ENCODE measurements at regions not wholly inside any gene's neighbourhood (a gene's known extent, or its start where the extent isn't known, plus 50 kb on each side); places are given as distances from the start of the nearest gene placed in this dataset.

DNA sequence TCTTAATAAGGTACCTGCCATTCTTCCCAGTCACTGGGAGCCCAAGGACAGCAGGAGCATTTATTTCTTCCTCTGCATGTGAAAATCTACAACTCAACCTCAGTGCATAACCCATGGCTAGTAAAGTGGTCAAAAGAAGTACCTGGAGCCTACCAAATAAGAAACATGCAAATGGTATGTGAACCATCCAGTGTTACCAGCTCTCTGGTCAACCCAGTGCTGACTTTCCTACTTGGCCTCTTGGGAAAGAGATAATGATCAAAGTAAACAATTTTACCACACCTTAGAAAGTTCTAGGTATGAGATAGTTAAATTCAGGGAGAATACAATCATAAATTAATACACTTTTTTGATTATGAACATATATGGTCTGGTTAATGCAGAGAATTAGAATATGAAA, 325.6 kb downstream of the ENC1 start:
- no peaks in the 10 kb centered on the region for H3K27me3 ChIP-seq (ENCODE audit: control insufficient read depth in 2 of 2, insufficient read depth in 2 of 2, low read length in 2 of 2)
- H3K36me3 ChIP-seq (ENCODE audit: control insufficient read depth in 2 of 3, insufficient read depth in 3 of 3, low read length in 3 of 3) = no peaks in the 10 kb centered on the region
- ChIA-PET POLR2A (no interaction called here), CTCF (no interaction called here)
- H3K4me1 ChIP-seq (ENCODE audit: control insufficient read depth in 2 of 2, insufficient read depth in 2 of 2, low read length in 2 of 2) = no peaks in the 10 kb centered on the region
- no peak for DNase-seq
- no peak overlapping the region for H3K4me3 Mint-ChIP-seq
- no peak overlapping the region for H3K27ac Mint-ChIP-seq
- H3K27me3 Mint-ChIP-seq = peaks cover 7 to 30% (median 25%) of the 10 kb centered on the region in 5 donors
- H3K4me1 Mint-ChIP-seq = no peaks in the 10 kb centered on the region
- H3K9me3 Mint-ChIP-seq = no peaks in the 10 kb centered on the region
- ATAC-seq = no peak
- intact Hi-C loops (cut with micrococcal nuclease) = no loop called here
- H3K4me3 ChIP-seq (ENCODE audit: low read length) = no peak overlapping the region
- no peaks in the 10 kb centered on the region for H3K9me3 ChIP-seq (ENCODE audit: control insufficient read depth in 2 of 3, low read length in 3 of 3)
- H3K27ac ChIP-seq (ENCODE audit: low read depth, low read length) = no peak overlapping the region
- H3K36me3 Mint-ChIP-seq = peaks cover 0 to 3% (median 0%) of the 10 kb centered on the region in 5 donors

DNA sequence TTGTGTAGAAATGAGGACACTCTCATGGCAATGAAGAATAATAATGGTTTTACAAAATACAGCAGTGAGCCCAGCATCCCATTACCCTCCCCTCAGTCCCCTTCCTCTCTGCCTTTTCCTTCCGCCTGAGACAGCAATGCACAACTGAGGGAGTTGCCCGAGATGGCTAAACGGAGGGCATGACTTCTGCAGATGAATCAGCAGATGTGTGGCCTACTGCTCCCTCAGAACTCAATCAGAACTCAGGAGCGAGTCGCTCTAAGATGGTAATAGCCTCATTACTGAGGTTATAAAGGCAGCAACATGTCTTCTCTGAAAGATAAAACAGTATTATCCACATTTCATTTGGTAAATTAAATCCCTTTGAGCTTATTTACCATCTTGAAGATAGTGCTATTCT, 326.6 kb downstream of the ENC1 start:
- no peak for ATAC-seq
- no peak for DNase-seq
- no peaks in the 10 kb centered on the region for H3K36me3 ChIP-seq (ENCODE audit: control insufficient read depth in 2 of 3, insufficient read depth in 3 of 3, low read length in 3 of 3)
- H3K27me3 ChIP-seq (ENCODE audit: control insufficient read depth in 2 of 2, insufficient read depth in 2 of 2, low read length in 2 of 2) = no peaks in the 10 kb centered on the region
- CTCF ChIA-PET = no interaction called here
- no peaks in the 10 kb centered on the region for H3K9me3 Mint-ChIP-seq
- no peak overlapping the region for H3K27ac ChIP-seq (ENCODE audit: low read depth, low read length)
- peaks cover 0 to 3% (median 0%) of the 10 kb centered on the region in 5 donors for H3K36me3 Mint-ChIP-seq
- intact Hi-C loops (cut with micrococcal nuclease) = no loop called here
- H3K4me3 ChIP-seq (ENCODE audit: low read length) = no peak overlapping the region
- no peaks in the 10 kb centered on the region for H3K9me3 ChIP-seq (ENCODE audit: control insufficient read depth in 2 of 3, low read length in 3 of 3)
- H3K4me3 Mint-ChIP-seq = no peak overlapping the region
- POLR2A ChIA-PET = no interaction called here
- no peaks in the 10 kb centered on the region for H3K4me1 ChIP-seq (ENCODE audit: control insufficient read depth in 2 of 2, insufficient read depth in 2 of 2, low read length in 2 of 2)
- no peak overlapping the region for H3K27ac Mint-ChIP-seq
- no peaks in the 10 kb centered on the region for H3K4me1 Mint-ChIP-seq
- H3K27me3 Mint-ChIP-seq = peaks cover 6 to 35% (median 21%) of the 10 kb centered on the region in 5 donors

DNA sequence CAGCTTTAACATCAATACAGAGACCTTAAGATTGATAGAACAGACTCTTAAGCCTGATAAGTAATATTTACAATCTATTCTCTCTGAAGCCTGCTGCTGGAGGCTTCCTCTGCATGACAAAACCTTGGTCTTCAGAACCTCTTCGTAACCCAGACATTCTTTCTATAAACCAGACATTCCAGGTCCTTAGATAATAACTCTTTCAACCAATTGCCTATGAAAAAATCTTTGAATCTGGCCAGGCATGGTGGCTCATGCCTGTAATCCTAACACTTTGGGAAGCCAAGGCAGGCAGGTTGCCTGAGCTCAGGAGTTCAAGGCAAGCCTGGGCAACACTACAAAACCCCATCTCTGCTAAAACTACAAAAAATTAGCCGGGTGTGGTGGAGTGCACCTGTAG, 327.8 kb downstream of the ENC1 start:
- ChIA-PET CTCF (no interaction called here), POLR2A (no interaction called here)
- H3K36me3 ChIP-seq (ENCODE audit: control insufficient read depth in 2 of 3, insufficient read depth in 3 of 3, low read length in 3 of 3) = no peaks in the 10 kb centered on the region
- no peaks in the 10 kb centered on the region for H3K4me1 Mint-ChIP-seq
- H3K9me3 ChIP-seq (ENCODE audit: control insufficient read depth in 2 of 3, low read length in 3 of 3) = no peaks in the 10 kb centered on the region
- H3K9me3 Mint-ChIP-seq = no peaks in the 10 kb centered on the region
- H3K27me3 ChIP-seq (ENCODE audit: control insufficient read depth in 2 of 2, insufficient read depth in 2 of 2, low read length in 2 of 2) = no peaks in the 10 kb centered on the region
- H3K27ac ChIP-seq (ENCODE audit: low read depth, low read length) = no peak overlapping the region
- no peak overlapping the region for H3K4me3 Mint-ChIP-seq
- H3K27me3 Mint-ChIP-seq = peaks cover 6 to 35% (median 20%) of the 10 kb centered on the region in 5 donors
- no peaks in the 10 kb centered on the region for H3K4me1 ChIP-seq (ENCODE audit: control insufficient read depth in 2 of 2, insufficient read depth in 2 of 2, low read length in 2 of 2)
- ATAC-seq (no peak), DNase-seq (no peak)
- intact Hi-C loops (cut with micrococcal nuclease) = no loop called here
- H3K4me3 ChIP-seq (ENCODE audit: low read length) = no peak overlapping the region
- H3K36me3 Mint-ChIP-seq = peaks cover 0 to 3% (median 0%) of the 10 kb centered on the region in 5 donors
- no peak overlapping the region for H3K27ac Mint-ChIP-seq

DNA sequence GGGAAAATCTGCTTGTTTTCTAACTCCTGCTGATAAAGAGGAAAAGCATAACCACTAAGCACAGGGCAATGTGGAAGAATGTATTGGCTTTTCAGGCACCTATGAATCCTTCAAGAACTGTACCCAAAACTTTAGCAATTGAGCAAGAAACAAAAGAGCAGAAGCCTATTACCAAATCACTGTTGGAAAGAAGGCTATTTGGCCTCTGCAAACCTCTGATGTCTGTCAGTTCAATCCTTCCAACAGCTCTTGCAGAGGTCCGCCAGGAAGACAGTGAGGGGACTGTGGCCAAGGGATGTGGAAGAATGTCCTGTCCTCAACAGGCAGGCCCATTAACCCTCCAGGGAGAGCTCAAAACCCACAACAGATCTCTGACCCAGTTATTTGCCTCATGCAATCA, 328.6 kb downstream of the ENC1 start:
- ChIA-PET POLR2A (no interaction called here), CTCF (no interaction called here)
- Histone ChIP-seq H3K4me1 (ENCODE audit: control insufficient read depth in 2 of 2, insufficient read depth in 2 of 2, low read length in 2 of 2) (no peaks in the 10 kb centered on the region), H3K4me3 (ENCODE audit: low read length) (no peak overlapping the region), H3K36me3 (ENCODE audit: control insufficient read depth in 2 of 3, insufficient read depth in 3 of 3, low read length in 3 of 3) (no peaks in the 10 kb centered on the region), H3K27ac (ENCODE audit: low read depth, low read length) (no peak overlapping the region), H3K9me3 (ENCODE audit: control insufficient read depth in 2 of 3, low read length in 3 of 3) (no peaks in the 10 kb centered on the region), H3K27me3 (ENCODE audit: control insufficient read depth in 2 of 2, insufficient read depth in 2 of 2, low read length in 2 of 2) (no peaks in the 10 kb centered on the region)
- ATAC-seq (no peak), DNase-seq (no peak)
- Mint-ChIP-seq H3K9me3 (no peaks in the 10 kb centered on the region), H3K27ac (no peak overlapping the region), H3K4me1 (no peaks in the 10 kb centered on the region), H3K27me3 (peaks cover 6 to 35% (median 20%) of the 10 kb centered on the region in 5 donors), H3K36me3 (peaks cover 0 to 3% (median 0%) of the 10 kb centered on the region in 5 donors), H3K4me3 (no peak overlapping the region)
- intact Hi-C loops (cut with micrococcal nuclease) = no loop called here

DNA sequence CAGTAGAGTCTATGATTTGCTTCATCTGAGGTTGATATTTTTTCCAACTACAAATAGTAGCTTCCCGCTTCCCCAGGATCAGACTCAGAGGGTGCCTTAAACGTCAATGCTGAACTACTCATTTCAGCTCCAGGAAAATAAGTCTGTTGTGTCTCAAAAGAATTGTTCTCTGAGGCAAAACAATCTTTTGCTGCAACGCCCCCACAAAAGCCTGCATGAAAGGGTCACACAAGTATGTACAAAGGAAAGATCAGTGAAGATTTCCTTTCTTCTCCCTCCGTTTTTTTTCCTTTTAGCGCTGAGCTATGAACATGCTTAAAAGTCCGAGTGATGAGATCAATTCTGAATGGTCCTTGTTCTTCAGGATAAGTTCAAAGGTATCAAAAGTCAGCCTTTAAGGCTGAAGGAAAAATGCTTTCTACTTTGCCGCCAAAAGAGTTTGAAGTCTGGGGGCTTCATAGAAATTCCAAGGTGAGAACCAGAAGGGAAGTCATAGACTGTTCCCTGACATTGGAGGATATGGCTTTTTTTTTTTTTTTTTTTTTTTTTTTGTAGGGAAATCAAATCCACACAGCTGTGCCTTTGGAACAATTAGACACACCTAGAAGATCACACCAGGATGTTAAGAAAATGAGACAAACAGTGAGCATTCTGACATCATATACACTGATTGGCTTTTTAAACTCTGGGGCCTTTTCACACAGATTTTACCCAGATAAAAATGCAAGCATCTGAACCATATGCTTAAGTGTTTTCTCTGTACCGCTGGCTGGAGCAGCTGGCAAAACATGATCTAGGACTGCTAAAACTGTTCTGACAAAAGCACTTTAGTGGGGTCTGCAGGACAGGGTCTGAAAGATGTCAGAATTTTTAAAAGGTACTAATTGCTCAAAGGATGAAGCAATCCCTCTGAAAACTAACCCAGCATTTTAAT, 329.3 kb downstream of the ENC1 start:
- peaks cover 6 to 35% (median 20%) of the 10 kb centered on the region in 5 donors for H3K27me3 Mint-ChIP-seq
- no peak overlapping the region for H3K27ac ChIP-seq (ENCODE audit: low read depth, low read length)
- POLR2A ChIA-PET = no interaction called here
- no peaks in the 10 kb centered on the region for H3K9me3 ChIP-seq (ENCODE audit: control insufficient read depth in 2 of 3, low read length in 3 of 3)
- DNase-seq (no peak), ATAC-seq (no peak)
- CTCF ChIA-PET = no interaction called here
- H3K36me3 Mint-ChIP-seq = peaks cover 0 to 3% (median 0%) of the 10 kb centered on the region in 5 donors
- H3K9me3 Mint-ChIP-seq = no peaks in the 10 kb centered on the region
- H3K36me3 ChIP-seq (ENCODE audit: control insufficient read depth in 2 of 3, insufficient read depth in 3 of 3, low read length in 3 of 3) = no peaks in the 10 kb centered on the region
- H3K4me3 Mint-ChIP-seq = no peak overlapping the region
- no peaks in the 10 kb centered on the region for H3K4me1 Mint-ChIP-seq
- H3K27me3 ChIP-seq (ENCODE audit: control insufficient read depth in 2 of 2, insufficient read depth in 2 of 2, low read length in 2 of 2) = no peaks in the 10 kb centered on the region
- no peaks in the 10 kb centered on the region for H3K4me1 ChIP-seq (ENCODE audit: control insufficient read depth in 2 of 2, insufficient read depth in 2 of 2, low read length in 2 of 2)
- no peak overlapping the region for H3K27ac Mint-ChIP-seq
- intact Hi-C loops (cut with micrococcal nuclease) = no loop called here
- no peak overlapping the region for H3K4me3 ChIP-seq (ENCODE audit: low read length)

DNA sequence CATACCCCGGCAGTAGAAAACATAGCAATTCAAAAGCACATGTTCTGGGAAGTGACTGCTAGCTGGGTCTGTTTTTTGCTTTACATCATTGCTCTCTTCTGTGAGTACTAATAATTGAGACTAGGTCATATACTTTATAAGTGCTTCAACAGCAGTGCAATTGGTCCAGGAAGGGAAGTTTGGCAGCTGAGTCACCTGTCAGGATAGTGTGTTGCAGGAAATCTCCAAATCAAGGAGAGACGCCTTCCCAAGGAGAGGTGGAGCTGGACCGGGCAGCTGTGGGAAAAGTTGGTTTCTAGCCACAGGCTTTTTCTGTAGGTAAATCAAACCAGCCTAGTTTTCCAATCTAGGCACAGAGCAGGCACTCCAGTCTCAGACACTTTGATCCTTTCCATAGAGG, 330.1 kb downstream of the ENC1 start:
- H3K36me3 Mint-ChIP-seq = peaks cover 0 to 3% (median 0%) of the 10 kb centered on the region in 5 donors

DNA sequence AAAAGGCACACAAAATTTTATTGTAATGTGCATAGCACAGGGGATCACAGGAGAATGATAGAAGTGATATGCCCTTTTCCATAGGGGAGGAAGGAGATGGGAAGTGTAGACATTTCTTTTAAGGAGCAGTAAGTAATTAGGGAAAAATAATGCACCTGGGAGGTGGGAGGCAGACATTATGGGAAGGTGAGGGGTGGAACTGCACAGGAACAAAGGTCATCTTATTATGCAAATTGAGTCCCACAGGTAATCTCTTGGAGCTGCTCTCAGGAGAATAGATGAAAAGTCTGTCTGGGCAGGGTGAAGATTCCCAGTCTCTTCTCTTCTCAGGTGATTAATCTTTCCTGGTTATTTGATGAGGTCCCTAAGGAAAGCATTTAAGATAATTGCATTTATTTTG, 331.5 kb downstream of the ENC1 start:
- POLR2A ChIA-PET = no interaction called here
- H3K9me3 Mint-ChIP-seq = no peaks in the 10 kb centered on the region
- peaks cover 0 to 3% (median 0%) of the 10 kb centered on the region in 5 donors for H3K36me3 Mint-ChIP-seq
- Histone ChIP-seq H3K27me3 (ENCODE audit: control insufficient read depth in 2 of 2, insufficient read depth in 2 of 2, low read length in 2 of 2) (no peaks in the 10 kb centered on the region), H3K27ac (ENCODE audit: low read depth, low read length) (no peak overlapping the region), H3K36me3 (ENCODE audit: control insufficient read depth in 2 of 3, insufficient read depth in 3 of 3, low read length in 3 of 3) (no peaks in the 10 kb centered on the region), H3K4me3 (ENCODE audit: low read length) (no peak overlapping the region), H3K4me1 (ENCODE audit: control insufficient read depth in 2 of 2, insufficient read depth in 2 of 2, low read length in 2 of 2) (no peaks in the 10 kb centered on the region), H3K9me3 (ENCODE audit: control insufficient read depth in 2 of 3, low read length in 3 of 3) (no peaks in the 10 kb centered on the region)
- peaks cover 6 to 25% (median 10%) of the 10 kb centered on the region in 5 donors for H3K27me3 Mint-ChIP-seq
- no peak for DNase-seq
- CTCF ChIA-PET = no interaction called here
- H3K4me3 Mint-ChIP-seq = no peak overlapping the region
- H3K4me1 Mint-ChIP-seq = no peaks in the 10 kb centered on the region
- intact Hi-C loops (cut with micrococcal nuclease) = no loop called here
- H3K27ac Mint-ChIP-seq = no peak overlapping the region
- ATAC-seq = no peak

More for the DNA sequence above, 330.1 kb downstream of the ENC1 start:
- Mint-ChIP-seq H3K4me3 (no peak overlapping the region), H3K9me3 (no peaks in the 10 kb centered on the region), H3K27me3 (peaks cover 6 to 35% (median 18%) of the 10 kb centered on the region in 5 donors), H3K27ac (no peak overlapping the region), H3K4me1 (no peaks in the 10 kb centered on the region)
- Histone ChIP-seq H3K36me3 (ENCODE audit: control insufficient read depth in 2 of 3, insufficient read depth in 3 of 3, low read length in 3 of 3) (no peaks in the 10 kb centered on the region), H3K4me1 (ENCODE audit: control insufficient read depth in 2 of 2, insufficient read depth in 2 of 2, low read length in 2 of 2) (no peaks in the 10 kb centered on the region), H3K27me3 (ENCODE audit: control insufficient read depth in 2 of 2, insufficient read depth in 2 of 2, low read length in 2 of 2) (no peaks in the 10 kb centered on the region), H3K27ac (ENCODE audit: low read depth, low read length) (no peak overlapping the region), H3K9me3 (ENCODE audit: control insufficient read depth in 2 of 3, low read length in 3 of 3) (no peaks in the 10 kb centered on the region), H3K4me3 (ENCODE audit: low read length) (no peak overlapping the region)
- DNase-seq = no peak
- ChIA-PET POLR2A (no interaction called here), CTCF (interaction anchor here (0.7 kb wide), 1 partner anchor 262 kb away, joined by 3 read pairs; no protein-coding TSS in a partner anchor)
- ATAC-seq = no peak
- intact Hi-C loops (cut with micrococcal nuclease) = no loop called here
